D721Med (cell line): ENCODE measurements at regions not wholly inside any gene's neighbourhood (a gene's known extent, or its start where the extent isn't known, plus 50 kb on each side); places are given as distances from the start of the nearest gene placed in this dataset.

Source experiments
- DNase-seq: peaks from one replicate; pipeline ENCODE4 v3.0.0; 2011; ENCODE audit warnings: low spot score; ENCODE audit not compliant: insufficient read length
- FAIRE-seq: peaks from 2 replicates; lab custom pipeline; 2011; peaks lifted over from hg19 to GRCh38; lab: Jason Lieb, UNC
- TF ChIP-seq, protein P1 (sequence below): IDR thresholded peaks from 2 replicates; pipeline ENCODE4 v1.5.1; 2012; ENCODE audit warnings: mild to moderate bottlenecking, control low read depth; ENCODE audit not compliant: insufficient read depth; ENCODE audit errors: missing control alignments

GRCh38 chr5:5588887-5589826, 166.7 kb downstream of the ICE1 start:
- no peak for FAIRE-seq
- TF ChIP-seq, protein P1, sequence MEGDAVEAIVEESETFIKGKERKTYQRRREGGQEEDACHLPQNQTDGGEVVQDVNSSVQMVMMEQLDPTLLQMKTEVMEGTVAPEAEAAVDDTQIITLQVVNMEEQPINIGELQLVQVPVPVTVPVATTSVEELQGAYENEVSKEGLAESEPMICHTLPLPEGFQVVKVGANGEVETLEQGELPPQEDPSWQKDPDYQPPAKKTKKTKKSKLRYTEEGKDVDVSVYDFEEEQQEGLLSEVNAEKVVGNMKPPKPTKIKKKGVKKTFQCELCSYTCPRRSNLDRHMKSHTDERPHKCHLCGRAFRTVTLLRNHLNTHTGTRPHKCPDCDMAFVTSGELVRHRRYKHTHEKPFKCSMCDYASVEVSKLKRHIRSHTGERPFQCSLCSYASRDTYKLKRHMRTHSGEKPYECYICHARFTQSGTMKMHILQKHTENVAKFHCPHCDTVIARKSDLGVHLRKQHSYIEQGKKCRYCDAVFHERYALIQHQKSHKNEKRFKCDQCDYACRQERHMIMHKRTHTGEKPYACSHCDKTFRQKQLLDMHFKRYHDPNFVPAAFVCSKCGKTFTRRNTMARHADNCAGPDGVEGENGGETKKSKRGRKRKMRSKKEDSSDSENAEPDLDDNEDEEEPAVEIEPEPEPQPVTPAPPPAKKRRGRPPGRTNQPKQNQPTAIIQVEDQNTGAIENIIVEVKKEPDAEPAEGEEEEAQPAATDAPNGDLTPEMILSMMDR, result no peak
- DNase-seq, result no peak

DNA sequence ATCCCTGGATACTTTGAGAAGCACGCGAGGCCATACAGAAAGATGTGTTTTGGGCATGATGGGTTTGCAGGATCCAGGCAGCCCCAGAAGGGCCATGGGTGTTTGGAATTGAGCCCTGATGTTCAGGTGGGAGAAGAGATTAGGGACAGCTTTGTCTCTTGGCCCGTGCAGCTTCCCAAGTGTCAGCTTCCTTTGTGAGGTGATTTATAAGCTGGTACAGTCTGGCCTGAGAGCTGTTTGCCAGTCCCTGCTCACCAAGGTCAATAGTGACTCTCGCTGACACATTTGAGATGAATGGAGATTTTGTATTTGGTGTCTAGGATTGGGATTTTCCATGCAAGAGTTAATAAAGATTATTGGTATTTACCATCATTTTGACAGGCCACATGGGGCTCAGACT, 165.9 kb downstream of the ICE1 start:
- FAIRE-seq, result no peak
- TF ChIP-seq, protein P1, result no peak
- no peak for DNase-seq

GRCh38 chr5:5587474-5587873, 165.0 kb downstream of the ICE1 start:
- FAIRE-seq (no peak), DNase-seq (no peak)
- TF ChIP-seq, protein P1, result no peak

DNA sequence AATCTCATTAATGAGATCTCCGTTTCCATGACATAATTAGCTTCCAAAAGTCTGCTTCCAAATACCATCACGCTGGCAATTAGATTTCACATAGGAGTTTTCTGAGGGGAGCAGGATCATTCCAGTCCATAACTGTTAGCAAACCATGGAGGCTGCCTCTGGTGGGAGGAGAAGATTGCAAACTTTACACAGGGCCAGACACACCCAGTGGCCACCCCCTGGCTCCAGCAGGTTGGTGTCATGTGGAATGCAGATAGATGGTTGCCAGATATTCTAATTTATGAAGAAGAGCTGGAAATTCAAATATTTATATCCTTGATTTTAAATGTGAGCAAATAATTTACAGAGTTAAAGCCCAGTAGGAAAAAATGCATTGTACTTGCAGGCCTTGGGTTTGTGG, 164.2 kb downstream of the ICE1 start:
- TF ChIP-seq, protein P1, result no peak
- FAIRE-seq, result no peak
- DNase-seq, result no peak

DNA sequence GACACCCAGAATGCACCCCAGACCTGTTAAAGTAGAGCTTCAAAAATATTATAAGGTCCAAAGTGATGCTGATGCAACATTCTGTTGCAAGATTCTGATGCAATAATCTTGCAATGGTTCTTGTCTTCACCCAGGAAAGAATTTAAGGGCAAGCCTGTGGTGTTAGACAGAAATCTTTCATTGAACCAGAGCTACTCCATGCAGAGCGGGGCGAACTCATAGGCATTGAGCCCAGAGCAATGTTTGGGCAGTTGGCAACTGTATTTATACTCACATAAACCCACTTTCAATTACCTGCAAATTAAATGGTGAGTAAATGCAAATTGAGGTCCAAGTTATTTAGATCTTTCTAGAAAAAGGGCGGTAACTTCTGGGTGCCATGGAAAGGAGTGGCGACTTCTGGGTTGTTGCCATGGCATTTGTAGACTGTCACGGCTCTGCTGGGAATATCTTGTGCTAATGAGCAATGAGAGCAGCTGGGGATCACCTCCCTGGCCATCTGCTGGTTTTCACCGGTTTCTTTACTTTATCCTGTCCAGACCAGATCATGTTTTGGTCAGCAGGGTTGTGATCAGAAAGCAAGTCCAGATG, 163.4 kb downstream of the ICE1 start:
- DNase-seq, result no peak
- TF ChIP-seq, protein P1, result no peak
- FAIRE-seq, result no peak

DNA sequence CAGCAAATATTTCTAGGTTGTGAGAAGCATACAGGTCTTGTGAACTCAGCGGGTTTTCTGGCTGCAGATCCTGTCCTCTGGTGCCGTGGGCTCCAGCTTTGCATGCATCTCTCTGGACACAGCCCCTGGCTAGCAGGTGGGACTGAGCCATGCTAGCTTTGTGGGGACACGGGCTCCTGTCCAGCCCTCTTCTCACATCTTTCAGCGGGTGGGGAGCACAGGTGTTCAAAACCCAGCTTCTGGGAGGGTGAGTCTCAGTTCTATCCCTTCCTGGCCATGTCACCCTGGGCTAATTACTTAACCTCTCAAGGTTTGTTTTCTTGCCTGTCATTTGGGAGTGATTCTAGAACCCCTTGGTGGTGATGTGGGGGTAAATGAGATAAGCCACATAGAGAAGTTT, 162.3 kb downstream of the ICE1 start:
- TF ChIP-seq, protein P1, result no peak
- no peak for DNase-seq
- FAIRE-seq, result no peak
